ENCODE measurements at regions not wholly inside any gene's neighbourhood (a gene's known extent, or its start where the extent isn't known, plus 50 kb on each side); places are given as distances from the start of the nearest gene placed in this dataset.
A peak's percentile ranks its signal among the peaks of the same experiment; 100 is the strongest.

- no peak for DNase-seq
These were observed 228.0 kb downstream of the ETAA1 start for GRCh38 chr2:67625178-67625577.

GRCh38 chr2:67625690-67626475 is 228.8 kb downstream of the ETAA1 start:
- no peak for DNase-seq

GRCh38 chr2:67626656-67627055 is 229.5 kb downstream of the ETAA1 start:
- DNase-seq: no peak

- DNase-seq: no peak
These were observed 230.5 kb downstream of the ETAA1 start for GRCh38 chr2:67627456-67628207.

- no peak for DNase-seq
These were observed 231.8 kb downstream of the ETAA1 start for GRCh38 chr2:67628892-67629291.

GRCh38 chr2:67631483-67631882 is 234.3 kb downstream of the ETAA1 start:
- no peak for DNase-seq

GRCh38 chr2:67633212-67633856 is 236.2 kb downstream of the ETAA1 start:
- DNase-seq: no peak

GRCh38 chr2:67638146-67638545 is 241.0 kb downstream of the ETAA1 start:
- DNase-seq: no peak

- DNase-seq: peak; percentile 45
These were observed 244.3 kb downstream of the ETAA1 start for GRCh38 chr2:67641312-67642045.

GRCh38 chr2:67642046-67642382 is 244.9 kb downstream of the ETAA1 start:
- DNase-seq: peak; percentile 29

- no peak for DNase-seq
These were observed 245.8 kb downstream of the ETAA1 start for GRCh38 chr2:67642961-67643360.

GRCh38 chr2:67645280-67646138 is 248.4 kb downstream of the ETAA1 start:
- no peak for DNase-seq

- DNase-seq: no peak
These were observed 249.7 kb downstream of the ETAA1 start for GRCh38 chr2:67646714-67647333.

GRCh38 chr2:67649331-67650261 is 252.5 kb downstream of the ETAA1 start:
- peak; percentile 61 for DNase-seq

- peak; percentile 88 for DNase-seq
These were observed 253.4 kb downstream of the ETAA1 start for GRCh38 chr2:67650291-67651133.

GRCh38 chr2:67651565-67651964 is 254.4 kb downstream of the ETAA1 start:
- no peak for DNase-seq

- DNase-seq: no peak
These were observed 255.5 kb downstream of the ETAA1 start for GRCh38 chr2:67652679-67653078.

GRCh38 chr2:67656875-67657274 is 259.7 kb downstream of the ETAA1 start:
- no peak for DNase-seq

- DNase-seq: no peak
These were observed 261.7 kb downstream of the ETAA1 start for GRCh38 chr2:67658820-67659219.

All from renal pelvis (tissue), 1 donor.